ENCODE measurements at regions not wholly inside any gene's neighbourhood (a gene's known extent, or its start where the extent isn't known, plus 50 kb on each side); places are given as distances from the start of the nearest gene placed in this dataset.

- ChIA-PET CTCF (interaction anchor here (0.8 kb wide), 1 partner anchor 535 kb away, joined by 4 read pairs; no protein-coding TSS in a partner anchor), POLR2A (no interaction called here)
- no peaks in the 10 kb centered on the region for H3K9me3 ChIP-seq (ENCODE audit: control insufficient read depth, insufficient read depth, low read length)
- no peak overlapping the region for H3K27ac ChIP-seq (ENCODE audit: low read depth, low read length)
- TF ChIP-seq CTCF (IDR thresholded peaks at IDR 0.05; ENCODE audit: low read depth, low read length) = no peak
- H3K27me3 ChIP-seq (ENCODE audit: control insufficient read depth, insufficient read depth, low read length) = no peaks in the 10 kb centered on the region
- no peak for DNase-seq (ENCODE audit: low read depth, low spot score)
- H3K4me3 ChIP-seq (ENCODE audit: low read depth, low read length) = no peak overlapping the region
Measured at GRCh38 chr2:180660881-180661685, 319.3 kb upstream of the UBE2E3 start.

DNA sequence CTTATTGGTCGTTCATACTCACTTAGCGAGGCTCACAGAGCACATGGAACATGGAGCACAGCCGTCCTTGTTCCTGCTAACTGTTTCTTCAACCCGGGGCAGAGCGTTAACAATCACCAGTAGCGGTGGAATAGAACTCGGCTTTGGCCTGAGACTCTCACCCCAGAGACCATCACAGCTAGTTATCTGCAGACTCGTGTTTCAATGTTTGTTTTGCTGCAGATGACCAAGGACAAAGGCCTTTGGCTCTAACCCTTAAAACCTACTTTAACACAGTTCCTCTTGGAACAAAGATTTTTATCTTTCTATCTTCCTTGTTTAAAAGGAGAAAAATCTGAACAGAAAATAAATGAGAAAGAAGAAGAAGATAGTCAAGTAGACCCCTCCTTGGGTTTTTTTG, 320.2 kb upstream of the UBE2E3 start:
- TF ChIP-seq CTCF (IDR thresholded peaks at IDR 0.05; ENCODE audit: low read depth, low read length) = no peak
- Histone ChIP-seq H3K27me3 (ENCODE audit: control insufficient read depth, insufficient read depth, low read length) (no peaks in the 10 kb centered on the region), H3K27ac (ENCODE audit: low read depth, low read length) (no peak overlapping the region), H3K9me3 (ENCODE audit: control insufficient read depth, insufficient read depth, low read length) (no peaks in the 10 kb centered on the region), H3K4me3 (ENCODE audit: low read depth, low read length) (no peak overlapping the region)
- DNase-seq (ENCODE audit: low read depth, low spot score) = no peak
- ChIA-PET POLR2A (no interaction called here), CTCF (no interaction called here)

GRCh38 chr2:180657054-180657453, 323.4 kb upstream of the UBE2E3 start:
- POLR2A ChIA-PET = no interaction called here
- DNase-seq (ENCODE audit: low read depth, low spot score) = no peak
- no peaks in the 10 kb centered on the region for H3K9me3 ChIP-seq (ENCODE audit: control insufficient read depth, insufficient read depth, low read length)
- no peak overlapping the region for H3K27ac ChIP-seq (ENCODE audit: low read depth, low read length)
- TF ChIP-seq CTCF (IDR thresholded peaks at IDR 0.05; ENCODE audit: low read depth, low read length) = no peak
- no peak overlapping the region for H3K4me3 ChIP-seq (ENCODE audit: low read depth, low read length)
- CTCF ChIA-PET = interaction anchor here (0.6 to 1.5 kb wide), 3 partner anchors 37 to 531 kb away, joined by 3 read pairs; no protein-coding TSS in a partner anchor
- no peaks in the 10 kb centered on the region for H3K27me3 ChIP-seq (ENCODE audit: control insufficient read depth, insufficient read depth, low read length)

DNA sequence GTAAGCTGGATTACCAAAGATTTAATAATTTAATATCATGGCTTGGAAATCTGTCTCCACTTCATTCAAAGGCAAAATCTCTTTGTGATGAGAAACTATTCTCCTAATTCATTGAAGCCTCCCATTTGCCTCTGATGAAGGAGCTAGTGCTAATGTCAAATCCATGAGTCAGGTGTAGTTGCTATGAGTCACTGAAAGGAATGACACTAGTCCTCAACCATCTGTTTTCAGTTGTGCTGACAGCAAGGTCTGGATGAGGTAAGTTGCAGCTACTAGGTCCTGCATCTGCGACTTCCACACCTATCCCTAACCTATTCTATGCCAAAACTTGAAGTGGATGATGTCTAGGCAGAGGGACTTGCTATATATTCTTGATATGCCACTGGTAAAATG, 324.0 kb upstream of the UBE2E3 start:
- CTCF ChIA-PET = interaction anchor here (0.6 to 1.5 kb wide), 4 partner anchors 37 to 531 kb away, joined by 3 read pairs; no protein-coding TSS in a partner anchor
- peak; percentile 32 for DNase-seq (ENCODE audit: low read depth, low spot score)
- POLR2A ChIA-PET = no interaction called here
- Histone ChIP-seq H3K27ac (ENCODE audit: low read depth, low read length) (no peak overlapping the region), H3K4me3 (ENCODE audit: low read depth, low read length) (no peak overlapping the region), H3K9me3 (ENCODE audit: control insufficient read depth, insufficient read depth, low read length) (no peaks in the 10 kb centered on the region), H3K27me3 (ENCODE audit: control insufficient read depth, insufficient read depth, low read length) (no peaks in the 10 kb centered on the region)
- no peak for TF ChIP-seq CTCF (IDR thresholded peaks at IDR 0.05; ENCODE audit: low read depth, low read length)

- no peak overlapping the region for H3K27ac ChIP-seq (ENCODE audit: low read depth, low read length)
- no peak for DNase-seq (ENCODE audit: low read depth, low spot score)
- no peaks in the 10 kb centered on the region for H3K27me3 ChIP-seq (ENCODE audit: control insufficient read depth, insufficient read depth, low read length)
- H3K4me3 ChIP-seq (ENCODE audit: low read depth, low read length) = no peak overlapping the region
- CTCF ChIA-PET = interaction anchor here (0.8 to 1.5 kb wide), 3 partner anchors 38 to 141 kb away, joined by 3 read pairs; no protein-coding TSS in a partner anchor
- POLR2A ChIA-PET = no interaction called here
- peak; percentile 18; the same call in 1 of the 2 replicates for TF ChIP-seq CTCF (IDR thresholded peaks at IDR 0.05; ENCODE audit: low read depth, low read length)
- H3K9me3 ChIP-seq (ENCODE audit: control insufficient read depth, insufficient read depth, low read length) = no peaks in the 10 kb centered on the region
Measured at GRCh38 chr2:180655842-180656454, 324.5 kb upstream of the UBE2E3 start.
